Lung (tissue), 11 donors: ENCODE measurements at regions not wholly inside any gene's neighbourhood (a gene's known extent, or its start where the extent isn't known, plus 50 kb on each side); places are given as distances from the start of the nearest gene placed in this dataset.

Source experiments
- ATAC-seq: fragments of 200-7000 bp; cut with Tn5 transposase; one replicate; pipeline ENCODE4 v1.9.1; 2020; ENCODE audit warnings: moderate number of reproducible peaks; ENCODE audit not compliant: insufficient read depth, low FRiP score
- DNase-seq, 3 donors: peaks; one replicate each; pipeline ENCODE4 v3.0.0-alpha.2; 2013 to 2017
- H3K27ac ChIP-seq, 2 donors: one replicate each; pipeline ENCODE4 v1.5.1; 2013; ENCODE audit warnings: mild to moderate bottlenecking in 2 of 2, moderate library complexity in 2 of 2, control low read depth in 1 of 2, inconsistent platforms in 1 of 2, low read depth in 1 of 2, low read length in 1 of 2
- H3K27me3 ChIP-seq, 3 donors: one replicate each; pipeline ENCODE4 v1.5.1; 2013; ENCODE audit warnings: low read length in 2 of 3; ENCODE audit not compliant: control insufficient read depth in 3 of 3, insufficient read depth in 3 of 3
- H3K36me3 ChIP-seq, 4 donors: one replicate each; pipeline ENCODE4 v1.5.1; 2013; ENCODE audit warnings: low read length in 4 of 4, mild to moderate bottlenecking in 1 of 4, moderate library complexity in 1 of 4; ENCODE audit not compliant: control insufficient read depth in 4 of 4, insufficient read depth in 4 of 4
- H3K4me1 ChIP-seq, 5 donors: one replicate each; pipeline ENCODE4 v1.5.1; 2013; ENCODE audit warnings: low read length in 5 of 5, mild to moderate bottlenecking in 2 of 5, moderate library complexity in 1 of 5; ENCODE audit not compliant: control insufficient read depth in 5 of 5, insufficient read depth in 5 of 5
- H3K4me3 ChIP-seq: one replicate; pipeline ENCODE4 v1.5.1; 2013; ENCODE audit warnings: mild to moderate bottlenecking, control low read depth, moderate library complexity
- H3K9ac ChIP-seq, 2 donors: one replicate each; pipeline ENCODE4 v1.5.1; 2013; ENCODE audit warnings: low read length in 2 of 2, control low read depth in 1 of 2; ENCODE audit not compliant: insufficient read depth in 1 of 2
- H3K9me3 ChIP-seq, 4 donors: one replicate each; pipeline ENCODE4 v1.5.1; 2013; ENCODE audit warnings: low read length in 3 of 4, mild to moderate bottlenecking in 1 of 4, moderate library complexity in 1 of 4; ENCODE audit not compliant: control insufficient read depth in 4 of 4, insufficient read depth in 3 of 4
- CTCF ChIP-seq: IDR thresholded peaks from 2 replicates; pipeline ENCODE4 v1.5.1; 2012; ENCODE audit warnings: mild to moderate bottlenecking; ENCODE audit errors: control extremely low read depth, extremely low read depth
- WGBS, 2 donors: extraction: QIAGEN DNeasy Blood & Tissue Kit; methylation state at CpG; one replicate each; pipeline ENCODE4 v1.1.7; 2013; 5-methylcytosine and 5-hydroxymethylcytosine counted together
- donor health status: control.
- donor health status: control.
- donor health status: Bipolar disorder and iron deficiency.
- donor health status: healthy.
- donor health status: DM: yes; HTN: yes; CAD: no.

- Histone ChIP-seq H3K27ac (no peak overlapping the region), H3K9ac (no peak overlapping the region), H3K4me3 (no peak overlapping the region), H3K27me3 (no peaks in the 10 kb centered on the region), H3K9me3 (no peaks in the 10 kb centered on the region), H3K4me1 (no peaks in the 10 kb centered on the region), H3K36me3 (no peaks in the 10 kb centered on the region)
- no peak for DNase-seq
- ATAC-seq, result no peak
- WGBS, 2 donors, result 51 to 77% methylated on average over 4 of the region's 4 CpGs
- no peak for TF ChIP-seq CTCF
Measured at GRCh38 chr2:159860581-159861310, 62.7 kb upstream of the CD302 start.

- Histone ChIP-seq H3K4me1 (no peaks in the 10 kb centered on the region), H3K27ac (no peak overlapping the region), H3K27me3 (no peaks in the 10 kb centered on the region), H3K9ac (no peak overlapping the region), H3K9me3 (no peaks in the 10 kb centered on the region), H3K36me3 (no peaks in the 10 kb centered on the region), H3K4me3 (no peak overlapping the region)
- DNase-seq, result no peak
- WGBS, 2 donors, result 26 to 84% methylated on average over 1 of the region's 1 CpG
- no peak for ATAC-seq
- TF ChIP-seq CTCF, result no peak
Measured at GRCh38 chr2:159859583-159859982, 61.6 kb upstream of the CD302 start.

GRCh38 chr2:159856760-159857159, 58.8 kb upstream of the CD302 start:
- Histone ChIP-seq H3K9me3 (no peaks in the 10 kb centered on the region), H3K9ac (no peak overlapping the region), H3K36me3 (peaks cover 0 to 2% (median 0%) of the 10 kb centered on the region in 4 donors), H3K4me3 (no peak overlapping the region), H3K4me1 (peaks cover 0 to 7% (median 0%) of the 10 kb centered on the region in 5 donors), H3K27ac (no peak overlapping the region), H3K27me3 (no peaks in the 10 kb centered on the region)
- ATAC-seq (no peak), DNase-seq (no peak)
- 51 to 70% methylated on average over 2 of the region's 2 CpGs for WGBS, 2 donors
- no peak for TF ChIP-seq CTCF
